Uterus (tissue), 3 donors: ENCODE measurements at regions not wholly inside any gene's neighbourhood (a gene's known extent, or its start where the extent isn't known, plus 50 kb on each side); places are given as distances from the start of the nearest gene placed in this dataset.

Source experiments
- DNase-seq, 2 donors: peaks; one replicate each; pipeline ENCODE4 v3.0.0-alpha.2; 2019 to 2020
- H3K27ac ChIP-seq, 2 donors: fragments of 200-600 bp; sonication (generic); 1 replicate in 1 of 2; 2 replicates in 1 of 2; pipeline ENCODE4 v1.5.1; 2016 to 2018
- H3K27me3 ChIP-seq, 2 donors: fragments of 200-600 bp; sonication (generic); one replicate each; pipeline ENCODE4 v1.5.1; 2018 to 2019; ENCODE audit warnings: control low read depth in 1 of 2
- H3K36me3 ChIP-seq, 2 donors: fragments of 200-600 bp; sonication (generic); one replicate each; pipeline ENCODE4 v1.5.1; 2019; ENCODE audit warnings: control low read depth in 1 of 2
- H3K4me1 ChIP-seq, 2 donors: fragments of 200-600 bp; sonication (generic); one replicate each; pipeline ENCODE4 v1.5.1; 2018 to 2019; ENCODE audit warnings: control low read depth in 1 of 2
- H3K4me3 ChIP-seq, 2 donors: fragments of 200-600 bp; sonication (generic); 1 replicate in 1 of 2; 2 replicates in 1 of 2; pipeline ENCODE4 v1.5.1; 2018 to 2019; ENCODE audit warnings: mild to moderate bottlenecking in 1 of 2
- H3K9me3 ChIP-seq, 2 donors: fragments of 200-600 bp; sonication (generic); one replicate each; pipeline ENCODE4 v1.5.1; 2019; ENCODE audit warnings: control low read depth in 1 of 2
- CTCF ChIP-seq, 4 experiments: fragments of 200-600 bp in 2 of 4; fragments of 450-650 bp in 2 of 4; sonication (generic) in 2 of 4; IDR thresholded peaks; one replicate each; pipeline ENCODE4 v1.5.1; 2016 to 2019; ENCODE audit warnings: antibody characterized with exemption in 4 of 4, mild to moderate bottlenecking in 2 of 4, moderate library complexity in 1 of 4
- POLR2A ChIP-seq, 2 donors: fragments of 450-650 bp; IDR thresholded peaks; one replicate each; pipeline ENCODE4 v1.6.1; 2016; ENCODE audit warnings: antibody characterized with exemption in 2 of 2, mild to moderate bottlenecking in 1 of 2, moderate library complexity in 1 of 2
- intact Hi-C: fragments of 100-400 bp; cut with DNase I; formaldehyde crosslinking; loops from one replicate; pipeline ENCODE4 v1.15.1; 2023; ENCODE audit warnings: low total_unique reads
- donor health status: DM: yes; HTN: yes; CAD: no.

DNA sequence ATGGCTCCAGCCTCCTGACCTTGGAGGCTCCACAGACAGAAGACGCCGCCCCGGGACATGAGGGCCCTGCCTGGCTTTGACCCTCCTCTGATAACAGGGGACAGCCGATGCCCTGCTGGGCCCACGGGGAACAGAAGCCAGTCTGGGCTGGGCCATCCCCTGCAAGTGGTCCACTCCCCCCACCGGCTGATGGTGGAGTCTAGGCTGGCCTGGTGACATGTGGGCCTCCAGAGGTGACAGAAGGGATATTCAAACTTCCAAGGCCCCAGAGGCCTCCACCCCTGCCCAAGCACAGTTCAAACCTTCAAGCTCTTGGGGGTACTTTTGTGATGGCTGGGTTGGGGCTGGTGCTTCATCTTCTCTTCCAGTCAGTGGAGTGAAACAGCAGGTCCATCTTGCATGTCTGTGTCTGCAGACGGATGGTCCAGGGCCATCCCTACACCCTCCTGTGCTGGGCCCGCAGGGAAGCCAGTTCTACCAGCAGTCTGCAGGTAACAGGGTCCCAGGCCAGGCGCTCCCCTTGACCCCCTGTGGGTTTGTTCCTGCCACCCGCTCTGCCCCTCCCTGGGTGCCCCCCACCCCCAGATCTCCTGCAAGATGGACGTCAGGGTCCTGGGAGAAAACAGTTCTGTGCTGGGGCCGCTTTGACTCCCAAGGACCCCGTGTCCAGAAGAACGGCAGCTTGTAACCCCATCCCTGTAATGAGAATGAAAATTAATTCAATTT, 929.9 kb downstream of the BRD1 start:
- H3K4me1 ChIP-seq: no peaks in the 10 kb centered on the region
- no peaks in the 10 kb centered on the region for H3K36me3 ChIP-seq
- DNase-seq: no peak
- H3K9me3 ChIP-seq: no peaks in the 10 kb centered on the region
- intact Hi-C loops: no loop called here
- no peak overlapping the region for H3K4me3 ChIP-seq
- TF ChIP-seq POLR2A (IDR thresholded peaks at IDR 0.05) (no peak), CTCF (IDR thresholded peaks at IDR 0.05) (no peak)
- no peak overlapping the region for H3K27ac ChIP-seq
- no peaks in the 10 kb centered on the region for H3K27me3 ChIP-seq

- intact Hi-C loops: no loop called here
- H3K27me3 ChIP-seq: no peaks in the 10 kb centered on the region
- no peak for TF ChIP-seq POLR2A (IDR thresholded peaks at IDR 0.05)
- no peak for TF ChIP-seq CTCF (IDR thresholded peaks at IDR 0.05)
- H3K4me1 ChIP-seq: no peaks in the 10 kb centered on the region
- H3K36me3 ChIP-seq: no peaks in the 10 kb centered on the region
- no peak for DNase-seq
- no peak overlapping the region for H3K27ac ChIP-seq
- H3K9me3 ChIP-seq: no peaks in the 10 kb centered on the region
- H3K4me3 ChIP-seq: no peak overlapping the region
Measured at GRCh38 chr22:48896766-48897644, 930.7 kb downstream of the BRD1 start.

- no peaks in the 10 kb centered on the region for H3K36me3 ChIP-seq
- intact Hi-C loops: no loop called here
- no peaks in the 10 kb centered on the region for H3K27me3 ChIP-seq
- no peak overlapping the region for H3K27ac ChIP-seq
- H3K4me1 ChIP-seq: no peaks in the 10 kb centered on the region
- no peak for TF ChIP-seq CTCF (IDR thresholded peaks at IDR 0.05)
- no peak for TF ChIP-seq POLR2A (IDR thresholded peaks at IDR 0.05)
- H3K9me3 ChIP-seq: no peaks in the 10 kb centered on the region
- no peak overlapping the region for H3K4me3 ChIP-seq
- DNase-seq: no peak
Measured at GRCh38 chr22:48895831-48896765, 931.6 kb downstream of the BRD1 start.

DNA sequence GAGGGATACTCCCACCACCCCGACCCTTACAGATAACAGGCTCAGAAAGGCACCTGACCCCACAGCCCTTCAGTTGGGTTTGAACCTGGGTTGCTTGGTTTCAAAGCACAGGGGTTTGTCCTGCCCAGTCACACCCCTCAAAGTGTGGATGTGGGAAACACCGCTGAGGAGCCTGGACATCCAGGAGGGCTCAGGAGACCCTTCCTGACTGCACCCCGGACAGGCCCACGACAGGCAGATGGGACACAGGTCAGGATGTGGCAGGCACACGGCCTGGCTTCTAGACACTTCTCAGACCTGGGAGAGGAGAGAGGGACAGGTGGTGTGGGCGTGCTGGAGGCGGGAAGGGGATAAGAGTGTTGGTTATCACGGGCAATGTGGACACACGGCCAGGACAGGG, 932.3 kb downstream of the BRD1 start:
- Histone ChIP-seq H3K27me3 (no peaks in the 10 kb centered on the region), H3K4me3 (no peak overlapping the region), H3K36me3 (no peaks in the 10 kb centered on the region), H3K27ac (no peak overlapping the region), H3K9me3 (no peaks in the 10 kb centered on the region), H3K4me1 (no peaks in the 10 kb centered on the region)
- TF ChIP-seq POLR2A (IDR thresholded peaks at IDR 0.05) (no peak), CTCF (IDR thresholded peaks at IDR 0.05) (no peak)
- intact Hi-C loops: no loop called here
- DNase-seq: no peak
